ENCODE measurements at regions not wholly inside any gene's neighbourhood (a gene's known extent, or its start where the extent isn't known, plus 50 kb on each side); places are given as distances from the start of the nearest gene placed in this dataset.

GRCh38 chr17:65277576-65277975 lies 140.4 kb downstream of the RGS9 start:
- H3K9me3 ChIP-seq (ENCODE audit: control insufficient read depth in 2 of 2, low read length in 2 of 2) = no peaks in the 10 kb centered on the region
- H3K4me3 ChIP-seq (ENCODE audit: low read length in 2 of 2) = peak overlapping the region in 1 of 2 donors; percentile 59
- H3K27me3 ChIP-seq (ENCODE audit: control insufficient read depth in 1 of 2, insufficient read depth in 2 of 2, low read length in 2 of 2) = no peaks in the 10 kb centered on the region
- peak overlapping the region; percentile 31 for H3K27ac ChIP-seq (ENCODE audit: low read length)
- peaks cover 18% of the 10 kb centered on the region for H3K4me1 ChIP-seq (ENCODE audit: control insufficient read depth, insufficient read depth, low read length)
- no peaks in the 10 kb centered on the region for H3K36me3 ChIP-seq (ENCODE audit: control insufficient read depth in 2 of 2, insufficient read depth in 2 of 2, low read length in 2 of 2)
- H3K9ac ChIP-seq (ENCODE audit: low read length in 2 of 2) = no peak overlapping the region
